ENCODE measurements at regions not wholly inside any gene's neighbourhood (a gene's known extent, or its start where the extent isn't known, plus 50 kb on each side); places are given as distances from the start of the nearest gene placed in this dataset.

DNA sequence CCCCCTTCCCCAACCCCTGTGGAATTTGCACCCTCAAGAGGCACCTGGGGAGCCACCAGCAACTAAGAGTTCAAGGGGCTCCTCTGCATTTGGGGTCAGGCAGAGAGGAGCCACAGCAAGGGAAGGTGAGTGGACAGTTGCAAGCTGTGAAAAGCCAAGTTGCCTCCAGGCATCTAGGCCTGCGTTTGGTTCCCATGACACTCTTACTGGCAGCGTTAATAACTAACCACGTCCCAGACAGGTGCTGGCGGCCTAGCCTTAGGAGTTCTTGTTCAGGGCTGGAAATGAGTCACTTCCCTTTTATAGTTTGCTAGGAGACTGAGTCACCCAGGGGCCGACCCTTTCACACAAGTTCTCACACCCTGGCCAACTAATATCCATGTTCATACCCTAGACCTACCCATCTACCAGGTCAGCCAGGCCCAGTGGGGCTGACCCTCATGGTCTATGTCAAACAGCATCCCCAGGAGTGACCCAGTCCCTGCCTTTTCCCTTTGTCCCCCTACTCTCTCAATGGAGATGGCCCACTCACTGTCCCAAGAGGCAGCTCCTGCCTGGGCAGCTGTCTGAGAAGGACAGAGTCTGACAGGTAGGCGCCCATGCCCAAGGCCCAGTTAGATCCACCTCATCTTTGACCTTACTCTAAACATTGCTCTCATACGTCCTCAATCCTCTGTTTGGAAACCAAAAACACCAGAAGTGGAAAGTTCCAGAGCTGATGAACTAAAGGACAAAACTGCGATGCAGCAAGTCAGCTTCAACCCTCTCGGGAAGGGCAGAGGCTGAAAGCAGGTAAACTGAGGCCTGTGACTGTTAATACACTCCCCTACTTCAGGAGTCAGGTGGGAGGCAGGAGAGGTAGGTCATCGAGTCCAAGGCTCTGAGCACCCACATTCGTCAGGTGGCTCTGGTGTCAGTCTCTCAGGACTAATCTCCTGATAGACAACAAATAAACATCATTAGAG, 300.6 kb downstream of the SOX9 start:
- H3K36me3 ChIP-seq (ENCODE audit: control insufficient read depth in 1 of 2, insufficient read depth in 2 of 2, low read length in 2 of 2), result peaks cover 2 to 3% of the 10 kb centered on the region in 2 donors
- no peaks in the 10 kb centered on the region for H3K27me3 ChIP-seq (ENCODE audit: control insufficient read depth in 1 of 2, insufficient read depth in 2 of 2, low read length in 2 of 2)
- H3K4me3 ChIP-seq (ENCODE audit: low read depth in 1 of 2, low read length in 2 of 2), result no peak overlapping the region
- peak overlapping the region; percentile 19 to 40 for H3K9ac ChIP-seq (ENCODE audit: low read depth in 1 of 2, low read length in 2 of 2)
- peaks cover 38 to 40% of the 10 kb centered on the region in 2 donors for H3K4me1 ChIP-seq (ENCODE audit: control insufficient read depth in 1 of 2, insufficient read depth in 2 of 2, low read length in 2 of 2)
- H3K27ac ChIP-seq (ENCODE audit: low read depth, low read length), result peak overlapping the region; percentile 65
- H3K9me3 ChIP-seq (ENCODE audit: control insufficient read depth in 1 of 2, low read length in 2 of 2), result peaks cover 9 to 16% of the 10 kb centered on the region in 2 donors

DNA sequence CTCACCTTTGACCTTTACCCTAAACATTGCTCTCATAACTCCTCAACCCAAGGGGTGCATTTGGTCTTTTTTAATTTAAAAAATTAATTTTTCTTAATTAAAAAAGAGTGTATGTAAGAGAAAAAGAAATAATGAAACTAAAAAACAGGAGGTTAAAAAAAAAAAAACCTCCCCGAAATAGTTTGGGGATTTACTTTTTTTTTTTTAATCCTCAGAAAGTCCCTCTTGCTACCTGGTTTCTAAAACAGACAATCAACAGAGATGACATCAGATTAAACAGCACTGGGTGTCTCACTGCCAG, 301.3 kb downstream of the SOX9 start:
- Histone ChIP-seq H3K36me3 (ENCODE audit: control insufficient read depth in 1 of 2, insufficient read depth in 2 of 2, low read length in 2 of 2) (peaks cover 2 to 3% of the 10 kb centered on the region in 2 donors), H3K9me3 (ENCODE audit: control insufficient read depth in 1 of 2, low read length in 2 of 2) (peaks cover 9 to 14% of the 10 kb centered on the region in 2 donors), H3K27me3 (ENCODE audit: control insufficient read depth in 1 of 2, insufficient read depth in 2 of 2, low read length in 2 of 2) (no peaks in the 10 kb centered on the region), H3K27ac (ENCODE audit: low read depth, low read length) (no peak overlapping the region), H3K4me3 (ENCODE audit: low read depth in 1 of 2, low read length in 2 of 2) (no peak overlapping the region), H3K9ac (ENCODE audit: low read depth in 1 of 2, low read length in 2 of 2) (no peak overlapping the region), H3K4me1 (ENCODE audit: control insufficient read depth in 1 of 2, insufficient read depth in 2 of 2, low read length in 2 of 2) (peaks cover 42 to 46% of the 10 kb centered on the region in 2 donors)

DNA sequence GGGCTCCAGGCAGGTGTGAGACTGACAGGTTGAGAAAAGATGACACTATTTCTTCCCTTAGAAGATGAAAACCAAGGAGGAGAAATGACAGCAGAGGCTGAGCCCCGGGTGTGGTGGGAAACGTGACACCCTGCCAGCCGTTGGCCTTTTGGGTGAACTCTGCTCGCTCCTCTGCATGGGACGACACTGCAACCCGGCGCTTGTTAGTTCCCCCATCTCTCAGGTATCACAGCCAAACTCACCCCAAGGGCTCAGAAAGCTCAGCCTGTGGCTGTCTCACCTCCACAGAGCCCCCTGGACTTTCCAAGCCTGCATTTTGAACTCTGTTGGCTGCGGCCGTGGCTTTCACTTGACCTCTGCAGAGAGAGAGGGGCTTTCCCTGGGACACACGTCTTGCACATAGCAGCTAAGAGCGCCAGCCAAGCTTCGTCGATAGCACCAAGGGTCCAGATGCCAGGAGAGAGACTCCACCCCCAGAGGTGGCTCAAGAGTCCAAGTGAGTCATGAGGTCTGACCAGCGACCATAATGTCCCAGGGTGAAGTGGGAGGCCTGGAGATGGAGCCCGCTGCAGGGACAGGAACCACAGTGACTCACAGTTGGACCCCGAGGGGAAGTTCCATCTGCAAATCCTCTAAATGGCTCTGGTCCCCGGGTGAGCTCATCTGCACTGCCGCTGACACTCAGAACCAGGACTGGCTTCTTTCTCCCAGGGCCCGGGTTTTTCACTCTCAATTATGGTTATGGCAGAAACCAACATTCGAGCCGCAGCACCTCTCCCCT, 301.9 kb downstream of the SOX9 start:
- H3K27me3 ChIP-seq (ENCODE audit: control insufficient read depth in 1 of 2, insufficient read depth in 2 of 2, low read length in 2 of 2), result no peaks in the 10 kb centered on the region
- no peak overlapping the region for H3K9ac ChIP-seq (ENCODE audit: low read depth in 1 of 2, low read length in 2 of 2)
- peaks cover 46 to 52% of the 10 kb centered on the region in 2 donors for H3K4me1 ChIP-seq (ENCODE audit: control insufficient read depth in 1 of 2, insufficient read depth in 2 of 2, low read length in 2 of 2)
- no peak overlapping the region for H3K4me3 ChIP-seq (ENCODE audit: low read depth in 1 of 2, low read length in 2 of 2)
- H3K27ac ChIP-seq (ENCODE audit: low read depth, low read length), result no peak overlapping the region
- peaks cover 5 to 9% of the 10 kb centered on the region in 2 donors for H3K9me3 ChIP-seq (ENCODE audit: control insufficient read depth in 1 of 2, low read length in 2 of 2)
- peaks cover 2 to 3% of the 10 kb centered on the region in 2 donors for H3K36me3 ChIP-seq (ENCODE audit: control insufficient read depth in 1 of 2, insufficient read depth in 2 of 2, low read length in 2 of 2)

DNA sequence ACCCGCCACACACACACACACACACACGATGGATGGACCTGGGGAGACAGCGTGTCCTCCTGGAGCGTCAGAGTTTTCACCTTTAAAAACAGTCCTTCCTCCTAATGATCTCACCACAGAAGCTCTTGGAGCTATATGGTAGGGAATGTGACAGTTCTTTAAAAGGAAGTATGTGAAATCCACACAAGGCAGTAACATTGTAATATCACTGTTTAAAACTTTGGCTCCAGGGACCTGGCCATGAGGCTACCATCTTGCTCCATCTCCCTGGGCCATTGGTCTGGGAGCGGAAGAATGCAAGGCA, 302.4 kb downstream of the SOX9 start:
- Histone ChIP-seq H3K4me1 (ENCODE audit: control insufficient read depth in 1 of 2, insufficient read depth in 2 of 2, low read length in 2 of 2) (peaks cover 51 to 57% of the 10 kb centered on the region in 2 donors), H3K27ac (ENCODE audit: low read depth, low read length) (no peak overlapping the region), H3K27me3 (ENCODE audit: control insufficient read depth in 1 of 2, insufficient read depth in 2 of 2, low read length in 2 of 2) (no peaks in the 10 kb centered on the region), H3K36me3 (ENCODE audit: control insufficient read depth in 1 of 2, insufficient read depth in 2 of 2, low read length in 2 of 2) (peaks cover under 1% of the 10 kb centered on the region in 2 donors), H3K9me3 (ENCODE audit: control insufficient read depth in 1 of 2, low read length in 2 of 2) (peaks cover under 1 to 3% of the 10 kb centered on the region in 2 donors), H3K4me3 (ENCODE audit: low read depth in 1 of 2, low read length in 2 of 2) (no peak overlapping the region), H3K9ac (ENCODE audit: low read depth in 1 of 2, low read length in 2 of 2) (no peak overlapping the region)

DNA sequence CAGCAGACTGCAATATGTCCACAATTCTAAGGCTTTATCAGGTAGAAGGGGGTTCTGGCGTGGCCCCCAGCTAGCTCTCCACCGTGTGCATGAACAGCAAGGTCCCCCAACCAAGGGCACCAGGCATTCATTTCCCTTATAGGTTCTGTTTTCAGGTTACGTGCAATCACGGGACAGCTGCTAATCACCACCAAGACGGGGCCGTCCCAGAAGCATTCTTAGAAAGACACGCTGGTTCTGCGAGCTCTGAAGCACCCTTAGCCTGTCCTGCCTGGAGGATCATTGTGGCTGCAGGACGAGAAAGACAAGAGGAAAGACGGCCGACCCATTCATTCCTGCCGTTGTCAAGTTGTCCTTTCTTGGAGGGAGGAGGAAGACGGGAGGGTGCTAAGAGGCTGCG, 302.9 kb downstream of the SOX9 start:
- Histone ChIP-seq H3K36me3 (ENCODE audit: control insufficient read depth in 1 of 2, insufficient read depth in 2 of 2, low read length in 2 of 2) (no peaks in the 10 kb centered on the region), H3K4me1 (ENCODE audit: control insufficient read depth in 1 of 2, insufficient read depth in 2 of 2, low read length in 2 of 2) (peaks cover 56 to 62% of the 10 kb centered on the region in 2 donors), H3K4me3 (ENCODE audit: low read depth in 1 of 2, low read length in 2 of 2) (no peak overlapping the region), H3K27me3 (ENCODE audit: control insufficient read depth in 1 of 2, insufficient read depth in 2 of 2, low read length in 2 of 2) (no peaks in the 10 kb centered on the region), H3K9ac (ENCODE audit: low read depth in 1 of 2, low read length in 2 of 2) (no peak overlapping the region), H3K9me3 (ENCODE audit: control insufficient read depth in 1 of 2, low read length in 2 of 2) (no peaks in the 10 kb centered on the region), H3K27ac (ENCODE audit: low read depth, low read length) (no peak overlapping the region)

GRCh38 chr17:72424505-72425117, 303.8 kb downstream of the SOX9 start:
- Histone ChIP-seq H3K27me3 (ENCODE audit: control insufficient read depth in 1 of 2, insufficient read depth in 2 of 2, low read length in 2 of 2) (no peaks in the 10 kb centered on the region), H3K27ac (ENCODE audit: low read depth, low read length) (no peak overlapping the region), H3K9me3 (ENCODE audit: control insufficient read depth in 1 of 2, low read length in 2 of 2) (no peaks in the 10 kb centered on the region), H3K9ac (ENCODE audit: low read depth in 1 of 2, low read length in 2 of 2) (no peak overlapping the region), H3K4me1 (ENCODE audit: control insufficient read depth in 1 of 2, insufficient read depth in 2 of 2, low read length in 2 of 2) (peaks cover 65 to 71% of the 10 kb centered on the region in 2 donors), H3K36me3 (ENCODE audit: control insufficient read depth in 1 of 2, insufficient read depth in 2 of 2, low read length in 2 of 2) (no peaks in the 10 kb centered on the region), H3K4me3 (ENCODE audit: low read depth in 1 of 2, low read length in 2 of 2) (no peak overlapping the region)

- H3K27ac ChIP-seq (ENCODE audit: low read depth, low read length), result no peak overlapping the region
- H3K9me3 ChIP-seq (ENCODE audit: control insufficient read depth in 1 of 2, low read length in 2 of 2), result no peaks in the 10 kb centered on the region
- no peaks in the 10 kb centered on the region for H3K27me3 ChIP-seq (ENCODE audit: control insufficient read depth in 1 of 2, insufficient read depth in 2 of 2, low read length in 2 of 2)
- no peak overlapping the region for H3K4me3 ChIP-seq (ENCODE audit: low read depth in 1 of 2, low read length in 2 of 2)
- H3K4me1 ChIP-seq (ENCODE audit: control insufficient read depth in 1 of 2, insufficient read depth in 2 of 2, low read length in 2 of 2), result peaks cover 64 to 74% of the 10 kb centered on the region in 2 donors
- H3K36me3 ChIP-seq (ENCODE audit: control insufficient read depth in 1 of 2, insufficient read depth in 2 of 2, low read length in 2 of 2), result no peaks in the 10 kb centered on the region
- H3K9ac ChIP-seq (ENCODE audit: low read depth in 1 of 2, low read length in 2 of 2), result no peak overlapping the region
Measured at GRCh38 chr17:72425133-72425793, 304.4 kb downstream of the SOX9 start.

GRCh38 chr17:72425794-72426168, 305.0 kb downstream of the SOX9 start:
- no peaks in the 10 kb centered on the region for H3K36me3 ChIP-seq (ENCODE audit: control insufficient read depth in 1 of 2, insufficient read depth in 2 of 2, low read length in 2 of 2)
- no peaks in the 10 kb centered on the region for H3K27me3 ChIP-seq (ENCODE audit: control insufficient read depth in 1 of 2, insufficient read depth in 2 of 2, low read length in 2 of 2)
- no peak overlapping the region for H3K4me3 ChIP-seq (ENCODE audit: low read depth in 1 of 2, low read length in 2 of 2)
- no peak overlapping the region for H3K27ac ChIP-seq (ENCODE audit: low read depth, low read length)
- H3K4me1 ChIP-seq (ENCODE audit: control insufficient read depth in 1 of 2, insufficient read depth in 2 of 2, low read length in 2 of 2), result peaks cover 63 to 73% of the 10 kb centered on the region in 2 donors
- no peak overlapping the region for H3K9ac ChIP-seq (ENCODE audit: low read depth in 1 of 2, low read length in 2 of 2)
- H3K9me3 ChIP-seq (ENCODE audit: control insufficient read depth in 1 of 2, low read length in 2 of 2), result no peaks in the 10 kb centered on the region

DNA sequence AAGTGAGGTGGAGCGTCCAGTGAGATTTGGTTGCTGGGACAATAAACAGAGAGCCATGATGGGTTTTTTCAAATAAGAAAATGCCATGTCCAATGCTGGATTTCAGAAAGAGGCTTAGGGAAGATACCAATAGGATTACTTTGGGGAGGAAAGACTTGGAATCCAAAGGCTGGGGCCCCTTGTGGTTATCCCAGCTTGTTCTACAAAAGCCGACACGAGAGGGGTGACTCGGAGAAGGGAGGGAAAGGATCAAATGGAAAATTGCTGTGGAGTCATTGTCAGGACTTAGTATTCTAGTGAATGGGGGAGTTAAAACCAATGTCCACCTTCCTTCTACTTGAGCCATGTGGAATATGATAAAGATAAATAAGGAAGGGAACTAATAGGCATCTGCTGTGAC, 305.5 kb downstream of the SOX9 start:
- H3K9ac ChIP-seq (ENCODE audit: low read depth in 1 of 2, low read length in 2 of 2), result no peak overlapping the region
- H3K27me3 ChIP-seq (ENCODE audit: control insufficient read depth in 1 of 2, insufficient read depth in 2 of 2, low read length in 2 of 2), result no peaks in the 10 kb centered on the region

More for the DNA sequence above, 305.5 kb downstream of the SOX9 start:
- H3K9me3 ChIP-seq (ENCODE audit: control insufficient read depth in 1 of 2, low read length in 2 of 2), result no peaks in the 10 kb centered on the region
- no peak overlapping the region for H3K27ac ChIP-seq (ENCODE audit: low read depth, low read length)
- H3K4me1 ChIP-seq (ENCODE audit: control insufficient read depth in 1 of 2, insufficient read depth in 2 of 2, low read length in 2 of 2), result peaks cover 63 to 69% of the 10 kb centered on the region in 2 donors
- no peak overlapping the region for H3K4me3 ChIP-seq (ENCODE audit: low read depth in 1 of 2, low read length in 2 of 2)
- H3K36me3 ChIP-seq (ENCODE audit: control insufficient read depth in 1 of 2, insufficient read depth in 2 of 2, low read length in 2 of 2), result no peaks in the 10 kb centered on the region

All from duodenal mucosa (tissue), 2 donors.